Pons (tissue), 1 donor: ENCODE measurements at regions not wholly inside any gene's neighbourhood (a gene's known extent, or its start where the extent isn't known, plus 50 kb on each side); places are given as distances from the start of the nearest gene placed in this dataset.
"Not testable (repeated sequence)": the region's sequence is repeated elsewhere in the genome, so short reads cannot be mapped to it uniquely, and the experiment has no call there.

Experiments
- DNase-seq: peaks from one replicate; pipeline ENCODE4 v3.0.0-alpha.2; 2016; ENCODE audit warnings: low spot score

GRCh38 chr2:446963-447530 is 159.2 kb upstream of the ALKAL2 start:
- no peak for DNase-seq

GRCh38 chr2:446303-446874 is 158.5 kb upstream of the ALKAL2 start:
- no peak for DNase-seq

- DNase-seq = no peak
Measured at GRCh38 chr2:445896-446295, 158.0 kb upstream of the ALKAL2 start.

GRCh38 chr2:444937-445884 is 157.3 kb upstream of the ALKAL2 start:
- no peak for DNase-seq

GRCh38 chr2:443741-444140 is 155.8 kb upstream of the ALKAL2 start:
- no peak for DNase-seq

- no peak for DNase-seq
Measured at GRCh38 chr2:443216-443615, 155.3 kb upstream of the ALKAL2 start.

GRCh38 chr2:441258-442022 is 153.5 kb upstream of the ALKAL2 start:
- DNase-seq = no peak

- no peak for DNase-seq
Measured at GRCh38 chr2:440403-440740, 152.5 kb upstream of the ALKAL2 start.

GRCh38 chr2:439556-440402 is 151.9 kb upstream of the ALKAL2 start:
- DNase-seq = no peak

GRCh38 chr2:439077-439476 is 151.2 kb upstream of the ALKAL2 start:
- DNase-seq = no peak

GRCh38 chr2:437756-438393 is 150.0 kb upstream of the ALKAL2 start:
- DNase-seq = peak; percentile 5

GRCh38 chr2:437180-437579 is 149.3 kb upstream of the ALKAL2 start:
- DNase-seq = no peak

- DNase-seq = no peak
Measured at GRCh38 chr2:436205-436604, 148.3 kb upstream of the ALKAL2 start.

- DNase-seq = no peak
Measured at GRCh38 chr2:434625-435024, 146.7 kb upstream of the ALKAL2 start.

- no peak for DNase-seq
Measured at GRCh38 chr2:433216-433615, 145.3 kb upstream of the ALKAL2 start.

- no peak for DNase-seq
Measured at GRCh38 chr2:430291-431040, 142.6 kb upstream of the ALKAL2 start.

GRCh38 chr2:429575-430254 is 141.8 kb upstream of the ALKAL2 start:
- no peak for DNase-seq

- DNase-seq = no peak
Measured at GRCh38 chr2:429142-429541, 141.3 kb upstream of the ALKAL2 start.

- no peak for DNase-seq
Measured at GRCh38 chr2:428591-428990, 140.7 kb upstream of the ALKAL2 start.

GRCh38 chr2:426696-427095 is 138.8 kb upstream of the ALKAL2 start:
- DNase-seq = not testable (repeated sequence)
